NCI-H1105 (cell line): ENCODE measurements at regions not wholly inside any gene's neighbourhood (a gene's known extent, or its start where the extent isn't known, plus 50 kb on each side); places are given as distances from the start of the nearest gene placed in this dataset.
"Not testable (repeated sequence)": the region's sequence is repeated elsewhere in the genome, so short reads cannot be mapped to it uniquely, and the experiment has no call there.

Experiments used
- DNase-seq: peaks from one replicate; lab custom pipeline; 2025; lab: John Stamatoyannopoulos, UW

- DNase-seq, result no peak
Observed at GRCh38 chr15:23850666-23851065, 163.6 kb upstream of the NDN start.

- DNase-seq, result no peak
Observed at GRCh38 chr15:23851921-23852320, 164.8 kb upstream of the NDN start.

GRCh38 chr15:23853286-23853685, 166.2 kb upstream of the NDN start:
- no peak for DNase-seq

GRCh38 chr15:23854203-23854911, 167.3 kb upstream of the NDN start:
- no peak for DNase-seq

- no peak for DNase-seq
Observed at GRCh38 chr15:23854912-23855659, 168.0 kb upstream of the NDN start.

GRCh38 chr15:23855947-23856346, 168.8 kb upstream of the NDN start:
- DNase-seq, result no peak

GRCh38 chr15:23857028-23857641, 170.0 kb upstream of the NDN start:
- peak; percentile 41 for DNase-seq

- DNase-seq, result no peak
Observed at GRCh38 chr15:23859008-23859407, 171.9 kb upstream of the NDN start.

- no peak for DNase-seq
Observed at GRCh38 chr15:23860290-23861245, 173.5 kb upstream of the NDN start.

- DNase-seq, result peak; percentile 2
Observed at GRCh38 chr15:23866832-23867231, 179.7 kb upstream of the NDN start.

- no peak for DNase-seq
Observed at GRCh38 chr15:23869396-23869795, 182.3 kb upstream of the NDN start.

GRCh38 chr15:23873613-23874012, 186.5 kb upstream of the NDN start:
- not testable (repeated sequence) for DNase-seq

- peak; percentile 59 for DNase-seq
Observed at GRCh38 chr15:23877502-23878412, 190.7 kb upstream of the NDN start.

GRCh38 chr15:23881291-23881690, 194.2 kb upstream of the NDN start:
- no peak for DNase-seq

GRCh38 chr15:23890218-23890617, 203.1 kb upstream of the NDN start:
- DNase-seq, result no peak

- DNase-seq, result no peak
Observed at GRCh38 chr15:23897091-23897490, 210.0 kb upstream of the NDN start.

GRCh38 chr15:23897531-23897930, 210.4 kb upstream of the NDN start:
- no peak for DNase-seq

- no peak for DNase-seq
Observed at GRCh38 chr15:23910030-23910429, 222.9 kb upstream of the NDN start.

- DNase-seq, result peak; percentile 11
Observed at GRCh38 chr15:23912191-23912590, 225.1 kb upstream of the NDN start.

- DNase-seq, result no peak
Observed at GRCh38 chr15:23913081-23913480, 226.0 kb upstream of the NDN start.

GRCh38 chr15:23913635-23914034, 226.5 kb upstream of the NDN start:
- no peak for DNase-seq
